Activated naive CD4-positive, alpha-beta T cell treated with anti-CD3 and anti-CD28 coated beads, Interleukin-2, amount 50 U/mL, for 72 hours (primary cell): ENCODE measurements at regions not wholly inside any gene's neighbourhood (a gene's known extent, or its start where the extent isn't known, plus 50 kb on each side); places are given as distances from the start of the nearest gene placed in this dataset.

Experiments used
- ATAC-seq, 2 donors: fragments of 150-1000 bp; cut with Tn5 transposase; 2 replicates each; pipeline ENCODE4 v1.10.0; 2021; ENCODE audit warnings: mild to moderate bottlenecking in 2 of 2, moderate library complexity in 2 of 2
- DNase-seq, 2 donors: peaks; one replicate each; pipeline ENCODE4 v3.0.0; 2021 to 2022; ENCODE audit warnings: low spot score in 2 of 2
- H3K27ac Mint-ChIP-seq, 2 donors: one replicate each; pipeline ENCODE4 v1.8.0; 2022; ENCODE audit warnings: mild to moderate bottlenecking in 2 of 2, mixed read lengths in 2 of 2
- H3K36me3 Mint-ChIP-seq, 2 donors: one replicate each; pipeline ENCODE4 v1.8.0; 2022; ENCODE audit warnings: mixed read lengths in 2 of 2
- H3K9me3 Mint-ChIP-seq, 2 donors: one replicate each; pipeline ENCODE4 v1.8.0; 2022; ENCODE audit warnings: mixed read lengths in 2 of 2

GRCh38 chr11:70707821-70708220 lies 309.5 kb downstream of the CTTN start:
- H3K9me3 Mint-ChIP-seq: no peaks in the 10 kb centered on the region
- no peak for DNase-seq
- no peak for ATAC-seq

GRCh38 chr11:70709596-70709995 lies 311.3 kb downstream of the CTTN start:
- no peaks in the 10 kb centered on the region for H3K36me3 Mint-ChIP-seq
- DNase-seq (no peak), ATAC-seq (no peak)
- no peak overlapping the region for H3K27ac Mint-ChIP-seq
- no peaks in the 10 kb centered on the region for H3K9me3 Mint-ChIP-seq

More at GRCh38 chr11:70707821-70708220, 309.5 kb downstream of the CTTN start:
- Mint-ChIP-seq H3K27ac (no peak overlapping the region), H3K36me3 (no peaks in the 10 kb centered on the region)

GRCh38 chr11:70710192-70710591 lies 311.9 kb downstream of the CTTN start:
- no peaks in the 10 kb centered on the region for H3K9me3 Mint-ChIP-seq

GRCh38 chr11:70710601-70711000 lies 312.3 kb downstream of the CTTN start:
- DNase-seq: no peak
- Mint-ChIP-seq H3K9me3 (no peaks in the 10 kb centered on the region), H3K27ac (no peak overlapping the region), H3K36me3 (no peaks in the 10 kb centered on the region)
- ATAC-seq: no peak

More at GRCh38 chr11:70710192-70710591, 311.9 kb downstream of the CTTN start:
- H3K27ac Mint-ChIP-seq: no peak overlapping the region
- ATAC-seq (no peak), DNase-seq (no peak)
- H3K36me3 Mint-ChIP-seq: no peaks in the 10 kb centered on the region

- no peak for DNase-seq
- ATAC-seq: no peak
- no peaks in the 10 kb centered on the region for H3K9me3 Mint-ChIP-seq
- no peak overlapping the region for H3K27ac Mint-ChIP-seq
- H3K36me3 Mint-ChIP-seq: no peaks in the 10 kb centered on the region
Observed at GRCh38 chr11:70711095-70711910, 313.0 kb downstream of the CTTN start.

- no peak overlapping the region for H3K27ac Mint-ChIP-seq
- no peaks in the 10 kb centered on the region for H3K36me3 Mint-ChIP-seq
- no peak for ATAC-seq
- H3K9me3 Mint-ChIP-seq: no peaks in the 10 kb centered on the region
- no peak for DNase-seq
Observed at GRCh38 chr11:70711911-70712185, 313.5 kb downstream of the CTTN start.

- ATAC-seq (no peak), DNase-seq (no peak)
- H3K36me3 Mint-ChIP-seq: no peaks in the 10 kb centered on the region
- no peaks in the 10 kb centered on the region for H3K9me3 Mint-ChIP-seq
- no peak overlapping the region for H3K27ac Mint-ChIP-seq
Observed at GRCh38 chr11:70712471-70712870, 314.1 kb downstream of the CTTN start.

- Mint-ChIP-seq H3K36me3 (no peaks in the 10 kb centered on the region), H3K27ac (no peak overlapping the region), H3K9me3 (no peaks in the 10 kb centered on the region)
- DNase-seq (no peak), ATAC-seq (no peak)
Observed at GRCh38 chr11:70713086-70713835, 314.9 kb downstream of the CTTN start.

- no peak overlapping the region for H3K27ac Mint-ChIP-seq
- ATAC-seq (no peak), DNase-seq (no peak)
- H3K36me3 Mint-ChIP-seq: no peaks in the 10 kb centered on the region
- no peaks in the 10 kb centered on the region for H3K9me3 Mint-ChIP-seq
Observed at GRCh38 chr11:70713988-70714665, 315.8 kb downstream of the CTTN start.

GRCh38 chr11:70715166-70715951 lies 317.0 kb downstream of the CTTN start:
- H3K9me3 Mint-ChIP-seq: no peaks in the 10 kb centered on the region
- H3K27ac Mint-ChIP-seq: no peak overlapping the region
- no peaks in the 10 kb centered on the region for H3K36me3 Mint-ChIP-seq
- ATAC-seq: no peak
- DNase-seq: no peak

- Mint-ChIP-seq H3K27ac (no peak overlapping the region), H3K36me3 (no peaks in the 10 kb centered on the region), H3K9me3 (no peaks in the 10 kb centered on the region)
- DNase-seq (no peak), ATAC-seq (no peak)
Observed at GRCh38 chr11:70716216-70716615, 317.9 kb downstream of the CTTN start.

- Mint-ChIP-seq H3K27ac (no peak overlapping the region), H3K9me3 (no peaks in the 10 kb centered on the region), H3K36me3 (no peaks in the 10 kb centered on the region)
- DNase-seq: no peak
- peak in 1 of 2 donors; percentile 14 for ATAC-seq
Observed at GRCh38 chr11:70716986-70717775, 318.9 kb downstream of the CTTN start.

- H3K9me3 Mint-ChIP-seq: no peaks in the 10 kb centered on the region
- DNase-seq (no peak), ATAC-seq (no peak)
- H3K27ac Mint-ChIP-seq: no peak overlapping the region
- no peaks in the 10 kb centered on the region for H3K36me3 Mint-ChIP-seq
Observed at GRCh38 chr11:70717936-70718595, 319.7 kb downstream of the CTTN start.

- Mint-ChIP-seq H3K27ac (no peak overlapping the region), H3K36me3 (no peaks in the 10 kb centered on the region), H3K9me3 (no peaks in the 10 kb centered on the region)
- DNase-seq: no peak
- ATAC-seq: no peak
Observed at GRCh38 chr11:70719516-70719915, 321.2 kb downstream of the CTTN start.

GRCh38 chr11:70720281-70720680 lies 322.0 kb downstream of the CTTN start:
- ATAC-seq (no peak), DNase-seq (no peak)
- Mint-ChIP-seq H3K9me3 (no peaks in the 10 kb centered on the region), H3K36me3 (no peaks in the 10 kb centered on the region), H3K27ac (no peak overlapping the region)

GRCh38 chr11:70721006-70721405 lies 322.7 kb downstream of the CTTN start:
- ATAC-seq (no peak), DNase-seq (no peak)
- Mint-ChIP-seq H3K9me3 (no peaks in the 10 kb centered on the region), H3K27ac (no peak overlapping the region), H3K36me3 (no peaks in the 10 kb centered on the region)
